ENCODE measurements at regions not wholly inside any gene's neighbourhood (a gene's known extent, or its start where the extent isn't known, plus 50 kb on each side); places are given as distances from the start of the nearest gene placed in this dataset.
"Not testable (repeated sequence)": the region's sequence is repeated elsewhere in the genome, so short reads cannot be mapped to it uniquely, and the experiment has no call there.

GRCh38 chr20:12946789-12947188 lies 62.0 kb upstream of the SPTLC3 start:
- no peak for DNase-seq (ENCODE audit: low read depth)

- DNase-seq (ENCODE audit: low read depth): no peak
These were observed 61.1 kb upstream of the SPTLC3 start for GRCh38 chr20:12947691-12948090.

- peak; percentile 56 for DNase-seq (ENCODE audit: low read depth)
These were observed 59.3 kb upstream of the SPTLC3 start for GRCh38 chr20:12949429-12949980.

GRCh38 chr20:12954254-12954653 lies 54.5 kb upstream of the SPTLC3 start:
- not testable (repeated sequence) for DNase-seq (ENCODE audit: low read depth)

- DNase-seq (ENCODE audit: low read depth): no peak
These were observed 53.2 kb upstream of the SPTLC3 start for GRCh38 chr20:12955611-12956010.

GRCh38 chr20:12956303-12956702 lies 52.5 kb upstream of the SPTLC3 start:
- DNase-seq (ENCODE audit: low read depth): no peak

GRCh38 chr20:12957968-12958367 lies 50.8 kb upstream of the SPTLC3 start:
- no peak for DNase-seq (ENCODE audit: low read depth)

Measured in amniotic epithelial cell (primary cell).